Gastrocnemius medialis (tissue), 4 donors: ENCODE measurements at regions not wholly inside any gene's neighbourhood (a gene's known extent, or its start where the extent isn't known, plus 50 kb on each side); places are given as distances from the start of the nearest gene placed in this dataset.

Experiments used
- ATAC-seq, 2 donors: fragments of 150-250 bp; one replicate each; pipeline ENCODE4 v1.9.1; 2016
- DNase-seq, 2 donors: peaks; one replicate each; pipeline ENCODE4 v3.0.0-alpha.2; 2019
- H3K27ac ChIP-seq, 4 donors: fragments of 200-600 bp; sonication (generic); 1 replicate in 1 of 4; 2 replicates in 3 of 4; pipeline ENCODE4 v1.5.1; 2016 to 2018; ENCODE audit warnings: mild to moderate bottlenecking in 2 of 4, moderate library complexity in 1 of 4
- H3K27me3 ChIP-seq, 3 donors: fragments of 200-600 bp; sonication (generic) in 2 of 3; 1 replicate in 1 of 3; 2 replicates in 2 of 3; pipeline versions ENCODE4 v1.5.1 to v1.6.0; 2016 to 2019; ENCODE audit warnings: mild to moderate bottlenecking in 1 of 3, moderate library complexity in 1 of 3
- H3K36me3 ChIP-seq, 2 donors: fragments of 200-600 bp; sonication (generic) in 1 of 2; one replicate each; pipeline ENCODE4 v1.5.1; 2017 to 2018
- H3K4me1 ChIP-seq, 2 donors: fragments of 200-600 bp; sonication (generic) in 1 of 2; one replicate each; pipeline ENCODE4 v1.5.1; 2016 to 2017; ENCODE audit warnings: mild to moderate bottlenecking in 2 of 2
- H3K4me3 ChIP-seq, 4 donors: fragments of 200-600 bp; sonication (generic) in 3 of 4; 1 replicate in 1 of 4; 2 replicates in 3 of 4; pipeline ENCODE4 v1.5.1; 2016 to 2019; ENCODE audit warnings: mild to moderate bottlenecking in 2 of 4
- H3K9me3 ChIP-seq, 3 donors: fragments of 200-600 bp; sonication (generic) in 2 of 3; 1 replicate in 1 of 3; 2 replicates in 2 of 3; pipeline ENCODE4 v1.5.1; 2016 to 2019
- CTCF ChIP-seq, 5 experiments: fragments of 450-650 bp in 3 of 5; fragments of 200-600 bp in 2 of 5; sonication (generic) in 2 of 5; IDR thresholded peaks in 4 of 5; conservative IDR thresholded peaks in 1 of 5; 1 replicate in 4 of 5; 2 replicates in 1 of 5; pipeline ENCODE4 v1.5.1; 2016 to 2019; ENCODE audit warnings: antibody characterized with exemption in 5 of 5, mild to moderate bottlenecking in 3 of 5, moderate library complexity in 3 of 5
- POLR2A ChIP-seq, 2 donors: fragments of 450-650 bp; IDR thresholded peaks; one replicate each; pipeline ENCODE4 v1.6.1; 2017; ENCODE audit warnings: antibody characterized with exemption in 2 of 2, mild to moderate bottlenecking in 2 of 2, moderate library complexity in 2 of 2
- in situ Hi-C, 4 donors: fragments of 200-750 bp; cut with MboI; loops; one replicate each; pipeline versions ENCODE4 v1.15.0 to v1.8.0; 2017; ENCODE audit warnings: low sequenced_read_pairs in 4 of 4
- intact Hi-C: fragments of 100-400 bp; cut with DNase I; formaldehyde crosslinking; loops from one replicate; pipeline ENCODE4 v1.15.1; 2023; ENCODE audit warnings: low total_unique reads

GRCh38 chr20:5677389-5677788 is 66.6 kb upstream of the GPCPD1 start:
- in situ Hi-C loops: no loop called here
- intact Hi-C loops: no loop called here
- DNase-seq: no peak
- Histone ChIP-seq H3K27me3 (no peaks in the 10 kb centered on the region), H3K4me3 (no peak overlapping the region), H3K27ac (no peak overlapping the region), H3K4me1 (no peaks in the 10 kb centered on the region), H3K9me3 (no peaks in the 10 kb centered on the region), H3K36me3 (no peaks in the 10 kb centered on the region)
- TF ChIP-seq POLR2A (IDR thresholded peaks at IDR 0.05) (no peak), CTCF (IDR thresholded peaks at IDR 0.05 in 4 of 5, conservative IDR thresholded peaks at IDR 0.05 in 1 of 5) (no peak)
- ATAC-seq: no peak

- in situ Hi-C loops: no loop called here
- no peak overlapping the region for H3K27ac ChIP-seq
- TF ChIP-seq POLR2A (IDR thresholded peaks at IDR 0.05): no peak
- no peak for TF ChIP-seq CTCF (IDR thresholded peaks at IDR 0.05 in 4 of 5, conservative IDR thresholded peaks at IDR 0.05 in 1 of 5)
Measured at GRCh38 chr20:5675103-5676091, 64.6 kb upstream of the GPCPD1 start.

GRCh38 chr20:5674176-5674660 is 63.4 kb upstream of the GPCPD1 start:
- Histone ChIP-seq H3K36me3 (no peaks in the 10 kb centered on the region), H3K27ac (no peak overlapping the region), H3K4me3 (no peak overlapping the region), H3K4me1 (no peaks in the 10 kb centered on the region), H3K27me3 (no peaks in the 10 kb centered on the region), H3K9me3 (no peaks in the 10 kb centered on the region)
- intact Hi-C loops (no loop called here), in situ Hi-C loops (no loop called here)
- no peak for TF ChIP-seq CTCF (IDR thresholded peaks at IDR 0.05 in 4 of 5, conservative IDR thresholded peaks at IDR 0.05 in 1 of 5)
- TF ChIP-seq POLR2A (IDR thresholded peaks at IDR 0.05): no peak
- no peak for ATAC-seq
- no peak for DNase-seq

More at GRCh38 chr20:5675103-5676091, 64.6 kb upstream of the GPCPD1 start:
- H3K36me3 ChIP-seq: no peaks in the 10 kb centered on the region
- ATAC-seq: no peak
- intact Hi-C loops: no loop called here
- no peaks in the 10 kb centered on the region for H3K27me3 ChIP-seq
- no peak for DNase-seq
- H3K4me3 ChIP-seq: no peak overlapping the region
- H3K9me3 ChIP-seq: no peaks in the 10 kb centered on the region
- H3K4me1 ChIP-seq: no peaks in the 10 kb centered on the region

GRCh38 chr20:5670874-5671273 is 60.1 kb upstream of the GPCPD1 start:
- Histone ChIP-seq H3K27me3 (no peaks in the 10 kb centered on the region), H3K27ac (no peak overlapping the region), H3K4me3 (no peak overlapping the region), H3K36me3 (no peaks in the 10 kb centered on the region), H3K9me3 (no peaks in the 10 kb centered on the region), H3K4me1 (no peaks in the 10 kb centered on the region)
- in situ Hi-C loops (no loop called here), intact Hi-C loops (no loop called here)
- ATAC-seq (no peak), DNase-seq (no peak)
- TF ChIP-seq CTCF (IDR thresholded peaks at IDR 0.05 in 4 of 5, conservative IDR thresholded peaks at IDR 0.05 in 1 of 5): no peak
- no peak for TF ChIP-seq POLR2A (IDR thresholded peaks at IDR 0.05)
